ENCODE measurements at regions not wholly inside any gene's neighbourhood (a gene's known extent, or its start where the extent isn't known, plus 50 kb on each side); places are given as distances from the start of the nearest gene placed in this dataset.

GRCh38 chr1:229891227-229891626, 175.8 kb upstream of the GALNT2 start:
- TF ChIP-seq, protein P1, sequence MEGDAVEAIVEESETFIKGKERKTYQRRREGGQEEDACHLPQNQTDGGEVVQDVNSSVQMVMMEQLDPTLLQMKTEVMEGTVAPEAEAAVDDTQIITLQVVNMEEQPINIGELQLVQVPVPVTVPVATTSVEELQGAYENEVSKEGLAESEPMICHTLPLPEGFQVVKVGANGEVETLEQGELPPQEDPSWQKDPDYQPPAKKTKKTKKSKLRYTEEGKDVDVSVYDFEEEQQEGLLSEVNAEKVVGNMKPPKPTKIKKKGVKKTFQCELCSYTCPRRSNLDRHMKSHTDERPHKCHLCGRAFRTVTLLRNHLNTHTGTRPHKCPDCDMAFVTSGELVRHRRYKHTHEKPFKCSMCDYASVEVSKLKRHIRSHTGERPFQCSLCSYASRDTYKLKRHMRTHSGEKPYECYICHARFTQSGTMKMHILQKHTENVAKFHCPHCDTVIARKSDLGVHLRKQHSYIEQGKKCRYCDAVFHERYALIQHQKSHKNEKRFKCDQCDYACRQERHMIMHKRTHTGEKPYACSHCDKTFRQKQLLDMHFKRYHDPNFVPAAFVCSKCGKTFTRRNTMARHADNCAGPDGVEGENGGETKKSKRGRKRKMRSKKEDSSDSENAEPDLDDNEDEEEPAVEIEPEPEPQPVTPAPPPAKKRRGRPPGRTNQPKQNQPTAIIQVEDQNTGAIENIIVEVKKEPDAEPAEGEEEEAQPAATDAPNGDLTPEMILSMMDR (IDR thresholded peaks at IDR 0.05; ENCODE audit: low read depth, low read length): no peak
- no peak for TF ChIP-seq MYC (IDR thresholded peaks at IDR 0.05; ENCODE audit: low read depth, low read length)

Measured in NB4 (cell line).